Suprapubic skin (tissue), 4 donors: ENCODE measurements at regions not wholly inside any gene's neighbourhood (a gene's known extent, or its start where the extent isn't known, plus 50 kb on each side); places are given as distances from the start of the nearest gene placed in this dataset.

Experiments used
- EP300 ChIP-seq: sonication (generic); formaldehyde crosslinking; IDR thresholded peaks from one replicate; pipeline ENCODE4 v1.6.1; 2017; ENCODE audit warnings: antibody characterized with exemption
- POLR2A ChIP-seq, 2 donors: fragments of 450-650 bp; IDR thresholded peaks; one replicate each; pipeline ENCODE4 v1.6.1; 2017; ENCODE audit warnings: antibody characterized with exemption in 2 of 2, mild to moderate bottlenecking in 2 of 2, moderate library complexity in 2 of 2
- POLR2AphosphoS5 ChIP-seq, 3 donors: sonication (generic); formaldehyde crosslinking; IDR thresholded peaks; one replicate each; pipeline ENCODE4 v1.6.1; 2017; ENCODE audit warnings: antibody characterized with exemption in 3 of 3

GRCh38 chr1:4463631-4464030 lies 190.8 kb upstream of the AJAP1 start:
- TF ChIP-seq EP300 (no peak), POLR2A (IDR thresholded peaks at IDR 0.05) (no peak), POLR2AphosphoS5 (IDR thresholded peaks at IDR 0.05) (no peak)
